Prostate gland (tissue), 2 donors: ENCODE measurements at regions not wholly inside any gene's neighbourhood (a gene's known extent, or its start where the extent isn't known, plus 50 kb on each side); places are given as distances from the start of the nearest gene placed in this dataset.

Source experiments
- CTCF ChIP-seq, 4 experiments: fragments of 200-600 bp in 2 of 4; fragments of 450-650 bp in 2 of 4; sonication (generic) in 2 of 4; IDR thresholded peaks; 1 replicate in 3 of 4; 2 replicates in 1 of 4; pipeline ENCODE4 v1.5.1; 2016 to 2019; ENCODE audit warnings: antibody characterized with exemption in 4 of 4, mild to moderate bottlenecking in 2 of 4, moderate library complexity in 2 of 4
- POLR2A ChIP-seq: fragments of 450-650 bp; IDR thresholded peaks from one replicate; pipeline ENCODE4 v1.6.1; 2016; ENCODE audit warnings: antibody characterized with exemption, mild to moderate bottlenecking
- POLR2AphosphoS5 ChIP-seq: sonication (generic); formaldehyde crosslinking; IDR thresholded peaks from one replicate; pipeline ENCODE4 v1.6.1; 2017; ENCODE audit warnings: antibody characterized with exemption

- no peak for TF ChIP-seq CTCF (IDR thresholded peaks at IDR 0.05)
- TF ChIP-seq POLR2A = no peak
- no peak for TF ChIP-seq POLR2AphosphoS5
Observed at GRCh38 chr1:22234476-22235030, 91.7 kb upstream of the WNT4 start.
